Suprapubic skin (tissue), 3 donors: ENCODE measurements at regions not wholly inside any gene's neighbourhood (a gene's known extent, or its start where the extent isn't known, plus 50 kb on each side); places are given as distances from the start of the nearest gene placed in this dataset.

ENCODE experiments used
- CTCF ChIP-seq, 2 donors: fragments of 200-600 bp in 1 of 2; fragments of 450-650 bp in 1 of 2; sonication (generic) in 1 of 2; IDR thresholded peaks; one replicate each; pipeline ENCODE4 v1.5.1; 2016 to 2019; ENCODE audit warnings: antibody characterized with exemption in 2 of 2, mild to moderate bottlenecking in 1 of 2, moderate library complexity in 1 of 2
- EP300 ChIP-seq: sonication (generic); formaldehyde crosslinking; IDR thresholded peaks from one replicate; pipeline ENCODE4 v1.6.1; 2017; ENCODE audit warnings: antibody characterized with exemption

DNA sequence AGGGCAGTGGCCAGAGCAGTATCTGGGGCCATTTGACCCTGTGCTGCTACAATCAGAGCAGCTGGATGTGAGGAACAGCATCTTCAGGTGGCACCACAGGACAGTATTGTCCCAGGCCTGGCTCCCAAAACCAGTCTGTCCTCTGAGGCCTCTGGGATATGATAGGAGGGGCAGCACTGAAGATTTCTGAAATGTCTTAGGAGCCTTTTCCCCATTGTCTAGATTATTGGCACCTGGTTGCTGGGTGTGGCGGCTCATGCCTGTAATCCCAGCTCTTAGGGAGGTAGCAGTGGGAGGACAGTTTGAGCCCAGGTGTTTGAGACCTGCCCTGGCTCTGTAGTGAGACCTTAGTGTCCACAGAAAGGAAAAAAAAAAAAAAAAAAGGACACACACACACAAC lies 137.6 kb upstream of the FOXN2 start:
- no peak for TF ChIP-seq EP300
- no peak for TF ChIP-seq CTCF (IDR thresholded peaks at IDR 0.05)
